GM23338 (cell line): ENCODE measurements at regions not wholly inside any gene's neighbourhood (a gene's known extent, or its start where the extent isn't known, plus 50 kb on each side); places are given as distances from the start of the nearest gene placed in this dataset.

Source experiments
- ATAC-seq: fragments of 200-7000 bp; cut with Tn5 transposase; 3 replicates; pipeline ENCODE4 v1.9.1; 2020
- DNase-seq: peaks from one replicate; pipeline ENCODE4 v3.0.0-alpha.2; 2015; ENCODE audit warnings: low spot score
- H2AFZ ChIP-seq: fragments of 200-600 bp; sonication (generic); 2 replicates; pipeline ENCODE4 v1.8.0; 2016; ENCODE audit warnings: antibody characterized with exemption, mild to moderate bottlenecking, moderate library complexity
- H3F3A ChIP-seq: fragments of 200-600 bp; sonication (generic); replicated peaks from 2 replicates; pipeline ENCODE4 v1.8.0; 2017; ENCODE audit warnings: antibody characterized with exemption, mixed run types, low read depth
- H3K27ac ChIP-seq: fragments of 200-600 bp; sonication (generic); 2 replicates; pipeline ENCODE4 v1.6.1; 2016; ENCODE audit warnings: low read depth
- H3K27me3 ChIP-seq: fragments of 200-600 bp; sonication (generic); 2 replicates; pipeline ENCODE4 v1.8.0; 2016; ENCODE audit warnings: mild to moderate bottlenecking, mixed run types, moderate library complexity; ENCODE audit not compliant: insufficient read depth
- H3K36me3 ChIP-seq: fragments of 200-600 bp; sonication (generic); 2 replicates; pipeline ENCODE4 v1.8.0; 2016; ENCODE audit warnings: mild to moderate bottlenecking; ENCODE audit not compliant: insufficient read depth
- H3K4me1 ChIP-seq: fragments of 200-600 bp; sonication (generic); 2 replicates; pipeline ENCODE4 v1.8.0; 2016; ENCODE audit warnings: mild to moderate bottlenecking, moderate library complexity; ENCODE audit not compliant: insufficient read depth
- H3K4me2 ChIP-seq: fragments of 200-600 bp; sonication (generic); 2 replicates; pipeline ENCODE4 v1.7.1; 2017; ENCODE audit warnings: mixed run types
- H3K4me3 ChIP-seq: fragments of 200-600 bp; sonication (generic); 2 replicates; pipeline ENCODE4 v1.6.1; 2016; ENCODE audit warnings: mixed run types
- H3K79me2 ChIP-seq: fragments of 200-600 bp; sonication (generic); replicated peaks from 2 replicates; pipeline ENCODE4 v1.8.0; 2017; ENCODE audit warnings: mild to moderate bottlenecking; ENCODE audit not compliant: insufficient read depth
- H3K9me2 ChIP-seq: fragments of 200-600 bp; sonication (generic); 2 replicates; pipeline ENCODE4 v1.8.0; 2017; ENCODE audit not compliant: insufficient read depth
- H4K20me1 ChIP-seq: fragments of 200-600 bp; sonication (generic); replicated peaks from 2 replicates; pipeline ENCODE4 v1.8.0; 2017; ENCODE audit warnings: mild to moderate bottlenecking; ENCODE audit not compliant: insufficient read depth
- H3K27ac Mint-ChIP-seq: 2 replicates; pipeline ENCODE4 v1.8.0; 2020; ENCODE audit warnings: inconsistent platforms, mild to moderate bottlenecking, moderate library complexity, mixed read lengths
- H3K27me3 Mint-ChIP-seq: 3 replicates; pipeline ENCODE4 v1.8.0; 2022; ENCODE audit warnings: low read depth, mild to moderate bottlenecking, moderate library complexity, mixed read lengths, inconsistent platforms; ENCODE audit not compliant: insufficient read depth, poor library complexity
- H3K36me3 Mint-ChIP-seq: 3 replicates; pipeline ENCODE4 v1.8.0; 2021; ENCODE audit warnings: low read depth, mild to moderate bottlenecking, inconsistent platforms, moderate library complexity, mixed read lengths
- H3K4me1 Mint-ChIP-seq: 3 replicates; pipeline ENCODE4 v1.8.0; 2020; ENCODE audit warnings: mild to moderate bottlenecking, inconsistent platforms, mixed read lengths
- H3K4me3 Mint-ChIP-seq: 3 replicates; pipeline ENCODE4 v1.8.0; 2021; ENCODE audit warnings: moderate library complexity, mild to moderate bottlenecking, inconsistent platforms, mixed read lengths
- H3K9me3 Mint-ChIP-seq: 3 replicates; pipeline ENCODE4 v1.8.0; 2020; ENCODE audit warnings: moderate library complexity, mild to moderate bottlenecking, inconsistent platforms, mixed read lengths
- CREB1 ChIP-seq: fragments of 250-450 bp; sonication (Bioruptor Pico); IDR thresholded peaks from 2 replicates; pipeline ENCODE4 v1.5.0; 2020; ENCODE audit warnings: low read depth, mild to moderate bottlenecking, moderate library complexity
- ETS1 ChIP-seq: IDR thresholded peaks from 2 replicates; pipeline ENCODE4 v1.6.1; 2016; ENCODE audit warnings: antibody characterized with exemption
- EZH2phosphoT487 ChIP-seq: fragments of 200-600 bp; sonication (generic); IDR thresholded peaks from one replicate; pipeline ENCODE4 v1.8.1; 2018; ENCODE audit warnings: antibody characterized with exemption; ENCODE audit not compliant: unreplicated experiment
- NANOG ChIP-seq: IDR thresholded peaks from 2 replicates; pipeline ENCODE4 v1.6.1; 2016; ENCODE audit warnings: antibody characterized with exemption, borderline replicate concordance
- STAT1 ChIP-seq: IDR thresholded peaks from one replicate; pipeline ENCODE4 v1.6.1; 2016; ENCODE audit warnings: antibody characterized with exemption; ENCODE audit not compliant: unreplicated experiment
- TF ChIP-seq, protein P1 (sequence below): IDR thresholded peaks from one replicate; pipeline ENCODE4 v1.6.1; 2018; ENCODE audit warnings: antibody characterized with exemption; ENCODE audit not compliant: unreplicated experiment
- TF ChIP-seq, protein P2 (sequence below): fragments of 250-450 bp; sonication (Bioruptor Pico); IDR thresholded peaks from 2 replicates; pipeline ENCODE4 v1.5.0; 2020; ENCODE audit warnings: mild to moderate bottlenecking, moderate library complexity
- TF ChIP-seq, protein P3 (sequence below), 2 experiments: fragments of 200-600 bp in 1 of 2; sonication (generic) in 1 of 2; conservative IDR thresholded peaks; 2 replicates each; pipeline versions ENCODE4 v1.5.1 to v1.6.1; 2016 to 2017; ENCODE audit warnings: antibody characterized with exemption in 2 of 2, low read depth in 2 of 2, mild to moderate bottlenecking in 2 of 2, moderate library complexity in 1 of 2

- H3K4me2 ChIP-seq, result no peak overlapping the region
- H3K4me1 Mint-ChIP-seq, result no peaks in the 10 kb centered on the region
- no peaks in the 10 kb centered on the region for H3K4me1 ChIP-seq
- no peak overlapping the region for H3K27ac Mint-ChIP-seq
- H3F3A ChIP-seq, result no peaks in the 10 kb centered on the region
- H3K36me3 ChIP-seq, result no peaks in the 10 kb centered on the region
- H4K20me1 ChIP-seq, result no peaks in the 10 kb centered on the region
- H3K9me3 Mint-ChIP-seq, result no peaks in the 10 kb centered on the region
- no peak for ATAC-seq
- H3K4me3 ChIP-seq, result no peak overlapping the region
- H3K36me3 Mint-ChIP-seq, result no peaks in the 10 kb centered on the region
- TF ChIP-seq CREB1 (CRISPR knock-in tag) (no peak), NANOG (no peak)
- DNase-seq, result no peak
- no peak overlapping the region for H2AFZ ChIP-seq
- no peaks in the 10 kb centered on the region for H3K79me2 ChIP-seq
- no peaks in the 10 kb centered on the region for H3K27me3 ChIP-seq
- H3K27me3 Mint-ChIP-seq, result peaks cover 2% of the 10 kb centered on the region
- H3K27ac ChIP-seq, result no peak overlapping the region
- H3K4me3 Mint-ChIP-seq, result no peak overlapping the region
- no peaks in the 10 kb centered on the region for H3K9me2 ChIP-seq
These were observed 368.3 kb downstream of the CAAP1 start for GRCh38 chr9:26524267-26524666.

- no peaks in the 10 kb centered on the region for H3K27me3 ChIP-seq
- no peaks in the 10 kb centered on the region for H3K9me3 Mint-ChIP-seq
- H3F3A ChIP-seq, result no peaks in the 10 kb centered on the region
- no peak for ATAC-seq
- H3K27ac Mint-ChIP-seq, result no peak overlapping the region
- no peaks in the 10 kb centered on the region for H3K9me2 ChIP-seq
- peaks cover 2% of the 10 kb centered on the region for H3K27me3 Mint-ChIP-seq
- no peaks in the 10 kb centered on the region for H4K20me1 ChIP-seq
- H3K36me3 ChIP-seq, result no peaks in the 10 kb centered on the region
- H3K36me3 Mint-ChIP-seq, result no peaks in the 10 kb centered on the region
- no peak overlapping the region for H3K27ac ChIP-seq
- H3K79me2 ChIP-seq, result no peaks in the 10 kb centered on the region
- H2AFZ ChIP-seq, result no peak overlapping the region
- H3K4me1 Mint-ChIP-seq, result no peaks in the 10 kb centered on the region
- no peak for DNase-seq
- H3K4me3 Mint-ChIP-seq, result no peak overlapping the region
- TF ChIP-seq EZH2phosphoT487 (no peak), ETS1 (no peak), STAT1 (no peak)
- TF ChIP-seq, protein P1, sequence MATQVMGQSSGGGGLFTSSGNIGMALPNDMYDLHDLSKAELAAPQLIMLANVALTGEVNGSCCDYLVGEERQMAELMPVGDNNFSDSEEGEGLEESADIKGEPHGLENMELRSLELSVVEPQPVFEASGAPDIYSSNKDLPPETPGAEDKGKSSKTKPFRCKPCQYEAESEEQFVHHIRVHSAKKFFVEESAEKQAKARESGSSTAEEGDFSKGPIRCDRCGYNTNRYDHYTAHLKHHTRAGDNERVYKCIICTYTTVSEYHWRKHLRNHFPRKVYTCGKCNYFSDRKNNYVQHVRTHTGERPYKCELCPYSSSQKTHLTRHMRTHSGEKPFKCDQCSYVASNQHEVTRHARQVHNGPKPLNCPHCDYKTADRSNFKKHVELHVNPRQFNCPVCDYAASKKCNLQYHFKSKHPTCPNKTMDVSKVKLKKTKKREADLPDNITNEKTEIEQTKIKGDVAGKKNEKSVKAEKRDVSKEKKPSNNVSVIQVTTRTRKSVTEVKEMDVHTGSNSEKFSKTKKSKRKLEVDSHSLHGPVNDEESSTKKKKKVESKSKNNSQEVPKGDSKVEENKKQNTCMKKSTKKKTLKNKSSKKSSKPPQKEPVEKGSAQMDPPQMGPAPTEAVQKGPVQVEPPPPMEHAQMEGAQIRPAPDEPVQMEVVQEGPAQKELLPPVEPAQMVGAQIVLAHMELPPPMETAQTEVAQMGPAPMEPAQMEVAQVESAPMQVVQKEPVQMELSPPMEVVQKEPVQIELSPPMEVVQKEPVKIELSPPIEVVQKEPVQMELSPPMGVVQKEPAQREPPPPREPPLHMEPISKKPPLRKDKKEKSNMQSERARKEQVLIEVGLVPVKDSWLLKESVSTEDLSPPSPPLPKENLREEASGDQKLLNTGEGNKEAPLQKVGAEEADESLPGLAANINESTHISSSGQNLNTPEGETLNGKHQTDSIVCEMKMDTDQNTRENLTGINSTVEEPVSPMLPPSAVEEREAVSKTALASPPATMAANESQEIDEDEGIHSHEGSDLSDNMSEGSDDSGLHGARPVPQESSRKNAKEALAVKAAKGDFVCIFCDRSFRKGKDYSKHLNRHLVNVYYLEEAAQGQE, result no peak
- TF ChIP-seq, protein P2, sequence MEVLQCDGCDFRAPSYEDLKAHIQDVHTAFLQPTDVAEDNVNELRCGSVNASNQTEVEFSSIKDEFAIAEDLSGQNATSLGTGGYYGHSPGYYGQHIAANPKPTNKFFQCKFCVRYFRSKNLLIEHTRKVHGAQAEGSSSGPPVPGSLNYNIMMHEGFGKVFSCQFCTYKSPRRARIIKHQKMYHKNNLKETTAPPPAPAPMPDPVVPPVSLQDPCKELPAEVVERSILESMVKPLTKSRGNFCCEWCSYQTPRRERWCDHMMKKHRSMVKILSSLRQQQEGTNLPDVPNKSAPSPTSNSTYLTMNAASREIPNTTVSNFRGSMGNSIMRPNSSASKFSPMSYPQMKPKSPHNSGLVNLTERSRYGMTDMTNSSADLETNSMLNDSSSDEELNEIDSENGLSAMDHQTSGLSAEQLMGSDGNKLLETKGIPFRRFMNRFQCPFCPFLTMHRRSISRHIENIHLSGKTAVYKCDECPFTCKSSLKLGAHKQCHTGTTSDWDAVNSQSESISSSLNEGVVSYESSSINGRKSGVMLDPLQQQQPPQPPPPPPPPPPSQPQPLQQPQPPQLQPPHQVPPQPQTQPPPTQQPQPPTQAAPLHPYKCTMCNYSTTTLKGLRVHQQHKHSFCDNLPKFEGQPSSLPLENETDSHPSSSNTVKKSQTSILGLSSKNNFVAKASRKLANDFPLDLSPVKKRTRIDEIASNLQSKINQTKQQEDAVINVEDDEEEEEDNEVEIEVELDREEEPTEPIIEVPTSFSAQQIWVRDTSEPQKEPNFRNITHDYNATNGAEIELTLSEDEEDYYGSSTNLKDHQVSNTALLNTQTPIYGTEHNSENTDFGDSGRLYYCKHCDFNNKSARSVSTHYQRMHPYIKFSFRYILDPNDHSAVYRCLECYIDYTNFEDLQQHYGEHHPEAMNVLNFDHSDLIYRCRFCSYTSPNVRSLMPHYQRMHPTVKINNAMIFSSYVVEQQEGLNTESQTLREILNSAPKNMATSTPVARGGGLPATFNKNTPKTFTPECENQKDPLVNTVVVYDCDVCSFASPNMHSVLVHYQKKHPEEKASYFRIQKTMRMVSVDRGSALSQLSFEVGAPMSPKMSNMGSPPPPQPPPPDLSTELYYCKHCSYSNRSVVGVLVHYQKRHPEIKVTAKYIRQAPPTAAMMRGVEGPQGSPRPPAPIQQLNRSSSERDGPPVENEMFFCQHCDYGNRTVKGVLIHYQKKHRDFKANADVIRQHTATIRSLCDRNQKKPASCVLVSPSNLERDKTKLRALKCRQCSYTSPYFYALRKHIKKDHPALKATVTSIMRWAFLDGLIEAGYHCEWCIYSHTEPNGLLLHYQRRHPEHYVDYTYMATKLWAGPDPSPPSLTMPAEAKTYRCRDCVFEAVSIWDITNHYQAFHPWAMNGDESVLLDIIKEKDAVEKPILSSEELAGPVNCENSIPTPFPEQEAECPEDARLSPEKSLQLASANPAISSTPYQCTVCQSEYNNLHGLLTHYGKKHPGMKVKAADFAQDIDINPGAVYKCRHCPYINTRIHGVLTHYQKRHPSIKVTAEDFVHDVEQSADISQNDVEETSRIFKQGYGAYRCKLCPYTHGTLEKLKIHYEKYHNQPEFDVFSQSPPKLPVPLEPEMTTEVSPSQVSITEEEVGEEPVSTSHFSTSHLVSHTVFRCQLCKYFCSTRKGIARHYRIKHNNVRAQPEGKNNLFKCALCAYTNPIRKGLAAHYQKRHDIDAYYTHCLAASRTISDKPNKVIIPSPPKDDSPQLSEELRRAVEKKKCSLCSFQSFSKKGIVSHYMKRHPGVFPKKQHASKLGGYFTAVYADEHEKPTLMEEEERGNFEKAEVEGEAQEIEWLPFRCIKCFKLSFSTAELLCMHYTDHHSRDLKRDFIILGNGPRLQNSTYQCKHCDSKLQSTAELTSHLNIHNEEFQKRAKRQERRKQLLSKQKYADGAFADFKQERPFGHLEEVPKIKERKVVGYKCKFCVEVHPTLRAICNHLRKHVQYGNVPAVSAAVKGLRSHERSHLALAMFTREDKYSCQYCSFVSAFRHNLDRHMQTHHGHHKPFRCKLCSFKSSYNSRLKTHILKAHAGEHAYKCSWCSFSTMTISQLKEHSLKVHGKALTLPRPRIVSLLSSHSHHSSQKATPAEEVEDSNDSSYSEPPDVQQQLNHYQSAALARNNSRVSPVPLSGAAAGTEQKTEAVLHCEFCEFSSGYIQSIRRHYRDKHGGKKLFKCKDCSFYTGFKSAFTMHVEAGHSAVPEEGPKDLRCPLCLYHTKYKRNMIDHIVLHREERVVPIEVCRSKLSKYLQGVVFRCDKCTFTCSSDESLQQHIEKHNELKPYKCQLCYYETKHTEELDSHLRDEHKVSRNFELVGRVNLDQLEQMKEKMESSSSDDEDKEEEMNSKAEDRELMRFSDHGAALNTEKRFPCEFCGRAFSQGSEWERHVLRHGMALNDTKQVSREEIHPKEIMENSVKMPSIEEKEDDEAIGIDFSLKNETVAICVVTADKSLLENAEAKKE, result no peak
- TF ChIP-seq, protein P3, sequence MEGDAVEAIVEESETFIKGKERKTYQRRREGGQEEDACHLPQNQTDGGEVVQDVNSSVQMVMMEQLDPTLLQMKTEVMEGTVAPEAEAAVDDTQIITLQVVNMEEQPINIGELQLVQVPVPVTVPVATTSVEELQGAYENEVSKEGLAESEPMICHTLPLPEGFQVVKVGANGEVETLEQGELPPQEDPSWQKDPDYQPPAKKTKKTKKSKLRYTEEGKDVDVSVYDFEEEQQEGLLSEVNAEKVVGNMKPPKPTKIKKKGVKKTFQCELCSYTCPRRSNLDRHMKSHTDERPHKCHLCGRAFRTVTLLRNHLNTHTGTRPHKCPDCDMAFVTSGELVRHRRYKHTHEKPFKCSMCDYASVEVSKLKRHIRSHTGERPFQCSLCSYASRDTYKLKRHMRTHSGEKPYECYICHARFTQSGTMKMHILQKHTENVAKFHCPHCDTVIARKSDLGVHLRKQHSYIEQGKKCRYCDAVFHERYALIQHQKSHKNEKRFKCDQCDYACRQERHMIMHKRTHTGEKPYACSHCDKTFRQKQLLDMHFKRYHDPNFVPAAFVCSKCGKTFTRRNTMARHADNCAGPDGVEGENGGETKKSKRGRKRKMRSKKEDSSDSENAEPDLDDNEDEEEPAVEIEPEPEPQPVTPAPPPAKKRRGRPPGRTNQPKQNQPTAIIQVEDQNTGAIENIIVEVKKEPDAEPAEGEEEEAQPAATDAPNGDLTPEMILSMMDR (conservative IDR thresholded peaks at IDR 0.05; ENCODE audit: low read depth in 2 of 2), result no peak
- no peak overlapping the region for H3K4me3 ChIP-seq
- no peak overlapping the region for H3K4me2 ChIP-seq
- no peaks in the 10 kb centered on the region for H3K4me1 ChIP-seq
These were observed 369.0 kb downstream of the CAAP1 start for GRCh38 chr9:26523577-26523976.
